ENCODE measurements at regions not wholly inside any gene's neighbourhood (a gene's known extent, or its start where the extent isn't known, plus 50 kb on each side); places are given as distances from the start of the nearest gene placed in this dataset.

- TF ChIP-seq, protein P1, sequence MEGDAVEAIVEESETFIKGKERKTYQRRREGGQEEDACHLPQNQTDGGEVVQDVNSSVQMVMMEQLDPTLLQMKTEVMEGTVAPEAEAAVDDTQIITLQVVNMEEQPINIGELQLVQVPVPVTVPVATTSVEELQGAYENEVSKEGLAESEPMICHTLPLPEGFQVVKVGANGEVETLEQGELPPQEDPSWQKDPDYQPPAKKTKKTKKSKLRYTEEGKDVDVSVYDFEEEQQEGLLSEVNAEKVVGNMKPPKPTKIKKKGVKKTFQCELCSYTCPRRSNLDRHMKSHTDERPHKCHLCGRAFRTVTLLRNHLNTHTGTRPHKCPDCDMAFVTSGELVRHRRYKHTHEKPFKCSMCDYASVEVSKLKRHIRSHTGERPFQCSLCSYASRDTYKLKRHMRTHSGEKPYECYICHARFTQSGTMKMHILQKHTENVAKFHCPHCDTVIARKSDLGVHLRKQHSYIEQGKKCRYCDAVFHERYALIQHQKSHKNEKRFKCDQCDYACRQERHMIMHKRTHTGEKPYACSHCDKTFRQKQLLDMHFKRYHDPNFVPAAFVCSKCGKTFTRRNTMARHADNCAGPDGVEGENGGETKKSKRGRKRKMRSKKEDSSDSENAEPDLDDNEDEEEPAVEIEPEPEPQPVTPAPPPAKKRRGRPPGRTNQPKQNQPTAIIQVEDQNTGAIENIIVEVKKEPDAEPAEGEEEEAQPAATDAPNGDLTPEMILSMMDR (IDR thresholded peaks at IDR 0.05), result no peak
- TF ChIP-seq POLR2AphosphoS5 (IDR thresholded peaks at IDR 0.05; ENCODE audit: low read depth, low read length), result no peak
These were observed 239.3 kb upstream of the PAPPA start for GRCh38 chr9:115914291-115914690.
